ENCODE measurements at regions not wholly inside any gene's neighbourhood (a gene's known extent, or its start where the extent isn't known, plus 50 kb on each side); places are given as distances from the start of the nearest gene placed in this dataset.

- Histone ChIP-seq H3K4me3 (ENCODE audit: low read depth in 1 of 2, low read length in 2 of 2) (no peak overlapping the region), H3K4me1 (ENCODE audit: insufficient read depth, low read length) (no peaks in the 10 kb centered on the region), H3K27me3 (ENCODE audit: control insufficient read depth in 1 of 2, insufficient read depth in 2 of 2, low read length in 2 of 2) (no peaks in the 10 kb centered on the region), H3K27ac (ENCODE audit: low read depth, low read length) (no peak overlapping the region), H3K36me3 (ENCODE audit: insufficient read depth, low read length) (no peaks in the 10 kb centered on the region), H3K9me3 (ENCODE audit: low read length) (no peaks in the 10 kb centered on the region), H3K9ac (ENCODE audit: low read length) (no peak overlapping the region)
Observed at GRCh38 chr4:176014583-176015108, 51.0 kb upstream of the WDR17 start.

Data from muscle layer of colon (tissue), 2 donors.